H1 (cell line): ENCODE measurements at regions not wholly inside any gene's neighbourhood (a gene's known extent, or its start where the extent isn't known, plus 50 kb on each side); places are given as distances from the start of the nearest gene placed in this dataset.

Experiments used
- CTCF ChIA-PET: fragments of 300-600 bp; sonication (Branson Sonifier 250); formaldehyde crosslinking; loops from one replicate; lab custom pipeline; 2021; ENCODE audit not compliant: partially characterized antibody; lab: Charles Lee
- POLR2A ChIA-PET: fragments of 300-600 bp; sonication (Branson Sonifier 250); formaldehyde crosslinking; loops from one replicate; lab custom pipeline; 2021; ENCODE audit warnings: inconsistent platforms; ENCODE audit not compliant: partially characterized antibody; lab: Charles Lee
- DNase-seq, 2 experiments: peaks; one replicate each; pipeline versions ENCODE4 v3.0.0 to v3.0.0-alpha.2; 2010 to 2022; ENCODE audit warnings: low spot score in 2 of 2, low read depth in 1 of 2, mixed read lengths in 1 of 2
- FAIRE-seq: peaks from 2 replicates; lab custom pipeline; 2011; peaks lifted over from hg19 to GRCh38; lab: Jason Lieb, UNC
- H2AFZ ChIP-seq: 2 replicates; pipeline ENCODE4 v1.8.1; 2012; ENCODE audit warnings: low read length, inconsistent platforms
- H2AK5ac ChIP-seq: 2 replicates; pipeline ENCODE4 v1.6.1; 2013; ENCODE audit warnings: low read depth, low read length
- H2BK120ac ChIP-seq: replicated peaks from 2 replicates; pipeline ENCODE3; 2013; ENCODE audit warnings: low read depth, low read length, inconsistent platforms
- H2BK12ac ChIP-seq: 2 replicates; pipeline ENCODE4 v1.6.1; 2013; ENCODE audit warnings: low read depth, low read length
- H2BK15ac ChIP-seq: 2 replicates; pipeline ENCODE4 v1.6.1; 2013; ENCODE audit warnings: low read length
- H2BK20ac ChIP-seq: 2 replicates; pipeline ENCODE4 v1.6.1; 2013; ENCODE audit warnings: low read length
- H2BK5ac ChIP-seq: 2 replicates; pipeline ENCODE4 v1.6.1; 2013; ENCODE audit warnings: low read depth, low read length
- H3K14ac ChIP-seq: 2 replicates; pipeline ENCODE4 v1.6.1; 2013; ENCODE audit warnings: inconsistent platforms; ENCODE audit not compliant: insufficient read length
- H3K18ac ChIP-seq: 2 replicates; pipeline ENCODE4 v1.6.1; 2013; ENCODE audit warnings: low read length; ENCODE audit errors: extremely low read depth
- H3K23ac ChIP-seq: 2 replicates; pipeline ENCODE4 v1.6.1; 2013; ENCODE audit warnings: inconsistent platforms; ENCODE audit not compliant: insufficient read length
- H3K23me2 ChIP-seq: 2 replicates; pipeline ENCODE4 v1.6.1; 2013; ENCODE audit warnings: low read depth, low read length
- H3K27ac ChIP-seq: 2 replicates; pipeline ENCODE4 v1.6.1; 2011; ENCODE audit warnings: low read depth, low read length, inconsistent platforms
- H3K27me3 ChIP-seq, 4 experiments: replicated peaks in 1 of 4; 1 replicate in 1 of 4; 2 replicates in 3 of 4; pipeline versions ENCODE4 v1.6.1 to v1.8.1; 2011 to 2013; ENCODE audit warnings: low read length in 3 of 4, mild to moderate bottlenecking in 3 of 4, inconsistent platforms in 2 of 4, mixed read lengths in 2 of 4, moderate library complexity in 1 of 4; ENCODE audit not compliant: control insufficient read depth in 3 of 4, insufficient read depth in 3 of 4; ENCODE audit errors: extremely low read depth in 1 of 4
- H3K36me3 ChIP-seq, 4 experiments: 2 replicates each; pipeline versions ENCODE4 v1.6.1 to v1.8.1; 2011 to 2013; ENCODE audit warnings: mild to moderate bottlenecking in 4 of 4, low read length in 3 of 4, moderate library complexity in 2 of 4, control low read depth in 1 of 4, inconsistent platforms in 1 of 4; ENCODE audit not compliant: insufficient read depth in 4 of 4, control insufficient read depth in 2 of 4
- H3K4ac ChIP-seq: replicated peaks from 2 replicates; pipeline ENCODE3; 2013; ENCODE audit warnings: low read length, low read depth, mixed read lengths, inconsistent platforms; ENCODE audit not compliant: insufficient read length
- H3K4me1 ChIP-seq, 4 experiments: replicated peaks in 1 of 4; 1 replicate in 1 of 4; 2 replicates in 3 of 4; pipeline versions ENCODE4 v1.6.1 to v1.8.1; 2011 to 2013; ENCODE audit warnings: low read length in 3 of 4, inconsistent platforms in 2 of 4, mixed read lengths in 1 of 4; ENCODE audit not compliant: insufficient read depth in 4 of 4, control insufficient read depth in 3 of 4
- H3K4me2 ChIP-seq, 2 experiments: 2 replicates each; pipeline versions ENCODE4 v1.6.1 to v1.8.1; 2011 to 2013; ENCODE audit warnings: low read depth in 2 of 2, low read length in 2 of 2, control low read depth in 1 of 2, inconsistent platforms in 1 of 2, mild to moderate bottlenecking in 1 of 2; ENCODE audit not compliant: insufficient read depth in 1 of 2
- H3K4me3 ChIP-seq, 4 experiments: fragments of 200-600, 300-600 bp in 1 of 4; sonication (generic), shearing (Covaris generic), sonication (Bioruptor Twin) in 1 of 4; 2 replicates each; pipeline versions ENCODE4 v1.5.1 to v1.8.1; 2011 to 2016; ENCODE audit warnings: low read length in 4 of 4, low read depth in 3 of 4, control low read depth in 2 of 4, inconsistent platforms in 2 of 4, mild to moderate bottlenecking in 2 of 4, mixed read lengths in 1 of 4, moderate library complexity in 1 of 4; ENCODE audit not compliant: insufficient read depth in 2 of 4; ENCODE audit errors: extremely low read depth in 1 of 4
- H3K56ac ChIP-seq: replicated peaks from 2 replicates; pipeline ENCODE3; 2013; ENCODE audit warnings: low read depth, mild to moderate bottlenecking, mixed read lengths, low read length, inconsistent platforms; ENCODE audit not compliant: insufficient read length
- H3K79me1 ChIP-seq: 2 replicates; pipeline ENCODE4 v1.6.1; 2013; ENCODE audit warnings: low read depth, low read length, control low read depth
- H3K79me2 ChIP-seq, 2 experiments: 2 replicates each; pipeline versions ENCODE4 v1.6.1 to v1.8.1; 2012 to 2013; ENCODE audit warnings: low read length in 2 of 2, mild to moderate bottlenecking in 2 of 2, inconsistent platforms in 1 of 2; ENCODE audit not compliant: insufficient read depth in 2 of 2, control insufficient read depth in 1 of 2
- H3K9ac ChIP-seq, 4 experiments: replicated peaks in 1 of 4; 1 replicate in 1 of 4; 2 replicates in 3 of 4; pipeline versions ENCODE4 v1.6.1 to v1.8.1; 2011 to 2013; ENCODE audit warnings: low read depth in 3 of 4, low read length in 3 of 4, control low read depth in 2 of 4, mild to moderate bottlenecking in 2 of 4, moderate library complexity in 2 of 4, inconsistent platforms in 1 of 4; ENCODE audit errors: extremely low read depth in 1 of 4
- H3K9me3 ChIP-seq, 2 experiments: 2 replicates each; pipeline versions ENCODE4 v1.6.1 to v1.8.1; 2012 to 2013; ENCODE audit warnings: mild to moderate bottlenecking in 2 of 2, moderate library complexity in 2 of 2, control low read depth in 1 of 2, inconsistent platforms in 1 of 2, low read depth in 1 of 2, low read length in 1 of 2, mixed read lengths in 1 of 2; ENCODE audit not compliant: insufficient read depth in 2 of 2
- H4K20me1 ChIP-seq, 2 experiments: replicated peaks in 1 of 2; 2 replicates each; pipeline versions ENCODE3 to v1.8.1; 2011 to 2013; ENCODE audit warnings: inconsistent platforms in 2 of 2, low read length in 2 of 2, mild to moderate bottlenecking in 1 of 2; ENCODE audit not compliant: insufficient read depth in 2 of 2, control insufficient read depth in 1 of 2
- H4K5ac ChIP-seq: 2 replicates; pipeline ENCODE4 v1.6.1; 2013; ENCODE audit warnings: low read length, low read depth, mixed read lengths, inconsistent platforms; ENCODE audit not compliant: insufficient read length
- H4K8ac ChIP-seq: 2 replicates; pipeline ENCODE4 v1.8.0; 2013; ENCODE audit warnings: mild to moderate bottlenecking, moderate library complexity, low read length, inconsistent platforms; ENCODE audit not compliant: insufficient read depth; ENCODE audit errors: extremely low read depth
- H4K91ac ChIP-seq: replicated peaks from 2 replicates; pipeline ENCODE3; 2013; ENCODE audit warnings: low read length, mixed read lengths, inconsistent platforms; ENCODE audit not compliant: insufficient read length
- BRCA1 ChIP-seq: IDR thresholded peaks from 2 replicates; pipeline ENCODE4 v1.6.1; 2012; ENCODE audit warnings: low read depth, low read length, improper control_type of control experiment
- CHD1 ChIP-seq: IDR thresholded peaks from 2 replicates; pipeline ENCODE4 v1.6.1; 2012; ENCODE audit warnings: low read depth, low read length, improper control_type of control experiment
- FOSL1 ChIP-seq: IDR thresholded peaks from 2 replicates; pipeline ENCODE4 v1.6.1; 2011; ENCODE audit warnings: mild to moderate bottlenecking, low read depth, low read length, moderate library complexity; ENCODE audit not compliant: insufficient read depth
- HDAC6 ChIP-seq: IDR thresholded peaks from one replicate; pipeline ENCODE4 v1.7.1; 2012; ENCODE audit warnings: low read depth, mild to moderate bottlenecking, inconsistent platforms, low read length, moderate library complexity
- JUN ChIP-seq: IDR thresholded peaks from 2 replicates; pipeline ENCODE4 v1.6.1; 2011; ENCODE audit warnings: low read depth, mild to moderate bottlenecking, improper control_type of control experiment, low read length
- NANOG ChIP-seq: IDR thresholded peaks from 2 replicates; pipeline ENCODE4 v1.6.1; 2011; ENCODE audit warnings: low read length, low read depth, mild to moderate bottlenecking, inconsistent platforms; ENCODE audit not compliant: insufficient read depth, poor library complexity, severe bottlenecking
- POU5F1 ChIP-seq: IDR thresholded peaks from 2 replicates; pipeline ENCODE4 v1.6.1; 2011; ENCODE audit warnings: low read depth, mild to moderate bottlenecking, low read length, moderate library complexity
- RFX5 ChIP-seq: IDR thresholded peaks from 2 replicates; pipeline ENCODE4 v1.6.1; 2011; ENCODE audit warnings: low read depth, low read length, improper control_type of control experiment, borderline replicate concordance
- RNF2 ChIP-seq: fragments of 200-900, 300-1000 bp; sonication (generic); IDR thresholded peaks from 2 replicates; pipeline ENCODE4 v1.7.1; 2016; ENCODE audit warnings: borderline replicate concordance, low read depth, mild to moderate bottlenecking, antibody characterized with exemption, low read length; ENCODE audit not compliant: poor library complexity, severe bottlenecking; ENCODE audit errors: missing control alignments
- SIX5 ChIP-seq: IDR thresholded peaks from 2 replicates; pipeline ENCODE4 v1.6.1; 2011; ENCODE audit warnings: mild to moderate bottlenecking, low read depth, low read length
- SRF ChIP-seq: IDR thresholded peaks from 2 replicates; pipeline ENCODE4 v1.6.1; 2011; ENCODE audit warnings: mild to moderate bottlenecking, low read depth, low read length, moderate library complexity
- TAF1 ChIP-seq: IDR thresholded peaks from 2 replicates; pipeline ENCODE4 v1.6.1; 2011; ENCODE audit warnings: mild to moderate bottlenecking, low read depth, low read length
- TBP ChIP-seq: IDR thresholded peaks from 2 replicates; pipeline ENCODE4 v1.6.1; 2011; ENCODE audit warnings: low read depth, low read length, improper control_type of control experiment
- YY1 ChIP-seq: IDR thresholded peaks from 2 replicates; pipeline ENCODE4 v1.6.1; 2011; ENCODE audit warnings: low read depth, mild to moderate bottlenecking, low read length
- WGBS, 2 experiments: shearing (Covaris generic) in 1 of 2; methylation state at CpG; one replicate each; pipeline versions ENCODE4 v1.1.6 to v1.1.7; 2013 to 2015; ENCODE audit warnings: low lambda C conversion rate in 2 of 2, mixed read lengths in 2 of 2, inconsistent platforms in 1 of 2, low coverage in 1 of 2, missing lambda C conversion rate in 1 of 2; ENCODE audit not compliant: insufficient replicate concordance in 2 of 2, insufficient coverage in 1 of 2, insufficient read length in 1 of 2; ENCODE audit errors: extremely low coverage in 1 of 2, missing lambda C conversion rate in 1 of 2; 5-methylcytosine and 5-hydroxymethylcytosine counted together
- TF ChIP-seq, protein P1 (sequence below): IDR thresholded peaks from 2 replicates; pipeline ENCODE4 v1.6.1; 2012; ENCODE audit warnings: inconsistent platforms

DNA sequence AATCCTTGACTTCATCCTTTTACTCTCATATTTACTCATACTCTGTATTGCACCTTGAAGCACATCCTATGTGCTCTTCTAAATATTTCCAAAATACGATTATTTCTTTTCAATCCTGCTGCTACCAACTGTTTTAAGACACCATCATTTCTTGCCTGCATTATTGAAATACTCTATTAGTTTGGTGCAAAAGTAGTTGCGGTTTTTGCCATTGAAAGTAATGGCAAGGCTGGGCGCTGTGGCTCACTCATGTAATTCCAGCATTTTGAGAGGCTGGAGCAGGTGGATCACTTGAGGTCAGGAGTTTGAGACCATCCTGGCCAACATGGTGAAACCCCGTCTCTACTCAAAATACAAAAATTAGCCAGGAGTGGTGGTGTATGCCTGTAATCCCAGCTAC, 412.5 kb downstream of the KCNH5 start:
- POLR2A ChIA-PET = no interaction called here
- Histone ChIP-seq H3K27me3 (no peaks in the 10 kb centered on the region), H3K23me2 (no peaks in the 10 kb centered on the region), H2AK5ac (no peak overlapping the region), H3K4me1 (no peaks in the 10 kb centered on the region), H3K4me2 (no peak overlapping the region), H4K20me1 (no peaks in the 10 kb centered on the region), H3K9ac (no peak overlapping the region), H2BK20ac (no peak overlapping the region), H3K9me3 (peaks cover 7 to 8% of the 10 kb centered on the region in 2 experiments; a peak in 3 of 4 replicates), H4K91ac (no peak overlapping the region), H4K5ac (no peak overlapping the region), H3K18ac (no peak overlapping the region), H3K79me1 (no peaks in the 10 kb centered on the region)
- FAIRE-seq = no peak
- DNase-seq = no peak
- WGBS, 2 experiments = 91 to 100% methylated on average over 1 to 4 of the region's 4 CpGs
- TF ChIP-seq NANOG (no peak), SIX5 (no peak), TAF1 (no peak), TBP (no peak), BRCA1 (no peak), RNF2 (no peak), RFX5 (no peak), HDAC6 (no peak), FOSL1 (no peak), JUN (no peak), POU5F1 (no peak), SRF (no peak), CHD1 (no peak), YY1 (no peak)
- TF ChIP-seq, protein P1, sequence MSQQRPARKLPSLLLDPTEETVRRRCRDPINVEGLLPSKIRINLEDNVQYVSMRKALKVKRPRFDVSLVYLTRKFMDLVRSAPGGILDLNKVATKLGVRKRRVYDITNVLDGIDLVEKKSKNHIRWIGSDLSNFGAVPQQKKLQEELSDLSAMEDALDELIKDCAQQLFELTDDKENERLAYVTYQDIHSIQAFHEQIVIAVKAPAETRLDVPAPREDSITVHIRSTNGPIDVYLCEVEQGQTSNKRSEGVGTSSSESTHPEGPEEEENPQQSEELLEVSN = no peak
- TF ChIP-seq, all 59 proteins: peak for 0
- Histone ChIP-seq H2BK15ac (no peak overlapping the region), H2BK5ac (no peak overlapping the region), H2AFZ (no peak overlapping the region), H3K79me2 (no peaks in the 10 kb centered on the region), H3K56ac (no peak overlapping the region), H3K4me3 (no peak overlapping the region), H2BK120ac (no peak overlapping the region), H3K27ac (no peak overlapping the region), H3K36me3 (no peaks in the 10 kb centered on the region), H2BK12ac (no peak overlapping the region), H3K4ac (no peak overlapping the region), H3K14ac (no peak overlapping the region), H3K23ac (no peak overlapping the region), H4K8ac (no peak overlapping the region)
- CTCF ChIA-PET = no interaction called here
